ENCODE measurements at regions not wholly inside any gene's neighbourhood (a gene's known extent, or its start where the extent isn't known, plus 50 kb on each side); places are given as distances from the start of the nearest gene placed in this dataset.

- POLR2A ChIA-PET: interaction anchor here (0.6 to 1.6 kb wide), 6 partner anchors 23 to 1002 kb away, joined by 3 to 12 read pairs (median 4); no protein-coding TSS in a partner anchor
Measured at GRCh38 chrX:40177117-40177430, 79.3 kb upstream of the BCOR start.

GRCh38 chrX:40176351-40177116, 78.8 kb upstream of the BCOR start:
- Histone ChIP-seq H3K4me3 (peak overlapping the region; percentile 58), H3K4me2 (peak overlapping the region; percentile 94), H3K27ac (peak overlapping the region; percentile 90 to 96), H3K9me3 (no peaks in the 10 kb centered on the region), H3K4me1 (peaks cover 7% of the 10 kb centered on the region; the same call in 2 of the 3 replicates)
- FAIRE-seq (no peak), DNase-seq (ENCODE audit: low read depth in 1 of 2, low spot score in 1 of 2) (peak; percentile 28 to 44), ATAC-seq (peak; percentile 62 to 71)
- 0% methylated on average over 3 of the region's 85 CpGs for WGBS (ENCODE audit: missing lambda C conversion rate)
- ChIA-PET POLR2A (interaction anchor here (0.6 to 1.7 kb wide), 7 partner anchors 23 to 1001 kb away, joined by 3 to 12 read pairs (median 4); partner anchors contain the start of gene BCOR), CTCF (interaction anchor here (0.6 to 1.5 kb wide), 2 partner anchors 34 to 91 kb away, joined by 3 to 4 read pairs; no protein-coding TSS in a partner anchor)
- no peak for TF ChIP-seq RCOR1 (IDR thresholded peaks at IDR 0.05; ENCODE audit: low read depth, low read length)
- no peak for TF ChIP-seq EHF (CRISPR knock-in tag; IDR thresholded peaks at IDR 0.05)
- TF ChIP-seq HMGXB4 (CRISPR knock-in tag; IDR thresholded peaks at IDR 0.05; ENCODE audit: borderline replicate concordance): no peak
- peak; percentile 80 for TF ChIP-seq MAX (IDR thresholded peaks at IDR 0.05)
- TF ChIP-seq RAD21 (conservative IDR thresholded peaks at IDR 0.05 in 1 of 2, IDR thresholded peaks at IDR 0.05 in 1 of 2): no peak
- TF ChIP-seq FOXS1 (CRISPR knock-in tag; IDR thresholded peaks at IDR 0.05): no peak
- TF ChIP-seq ZFP36 (IDR thresholded peaks at IDR 0.05; ENCODE audit: borderline replicate concordance, partially characterized antibody): no peak
- 0 out of 3 replicates have a peak, but pooled peaks have one; percentile 23 for TF ChIP-seq BCL3 (IDR thresholded peaks at IDR 0.05)
- TF ChIP-seq HDAC2 (IDR thresholded peaks at IDR 0.05): no peak
- no peak for TF ChIP-seq KDM5A (IDR thresholded peaks at IDR 0.05)
- TF ChIP-seq E2F6 (IDR thresholded peaks at IDR 0.05; ENCODE audit: borderline replicate concordance, low read depth): peak; percentile 63; the same call in 1 of the 2 replicates
- TF ChIP-seq POLR2AphosphoS2 (conservative IDR thresholded peaks at IDR 0.05; ENCODE audit: low read length): no peak
- no peak for TF ChIP-seq CEBPB (IDR thresholded peaks at IDR 0.05)
- TF ChIP-seq BHLHE40 (IDR thresholded peaks at IDR 0.05; ENCODE audit: low read depth, low read length): 0 out of 2 replicates have a peak, but pooled peaks have one; percentile 2
- peak in 1 of 2 experiments; percentile 71; a peak in 1 of 5 replicates for TF ChIP-seq JUN (IDR thresholded peaks at IDR 0.05)
- TF ChIP-seq PBX3 (IDR thresholded peaks at IDR 0.05): no peak

More at GRCh38 chrX:40177117-40177430, 79.3 kb upstream of the BCOR start:
- ATAC-seq (no peak), DNase-seq (ENCODE audit: low read depth in 1 of 2, low spot score in 1 of 2) (no peak), FAIRE-seq (no peak)
- peaks cover 7% of the 10 kb centered on the region; the same call in 2 of the 3 replicates for H3K4me1 ChIP-seq
- WGBS (ENCODE audit: missing lambda C conversion rate): 64% methylated on average over 7 of the region's 14 CpGs
- H3K27ac ChIP-seq: peak overlapping the region; percentile 90 to 96
- no peaks in the 10 kb centered on the region for H3K9me3 ChIP-seq
- peak overlapping the region; percentile 94 for H3K4me2 ChIP-seq
- no peak for TF ChIP-seq POLR2AphosphoS2 (conservative IDR thresholded peaks at IDR 0.05; ENCODE audit: low read length)
- peak overlapping the region; percentile 58 for H3K4me3 ChIP-seq
- CTCF ChIA-PET: interaction anchor here (1.5 kb wide), 1 partner anchor 90 kb away, joined by 4 read pairs; no protein-coding TSS in a partner anchor
